K562 (cell line): ENCODE measurements at regions not wholly inside any gene's neighbourhood (a gene's known extent, or its start where the extent isn't known, plus 50 kb on each side); places are given as distances from the start of the nearest gene placed in this dataset.

Experiments
- CEBPG ChIP-seq, 3 experiments: fragments of 200-800 bp in 1 of 3; sonication (Bioruptor generic) in 1 of 3; sonication (generic) in 1 of 3; formaldehyde crosslinking in 1 of 3; IDR thresholded peaks in 2 of 3; conservative IDR thresholded peaks in 1 of 3; 2 replicates each; pipeline versions ENCODE4 v1.6.1 to v1.8.0; 2016 to 2022; ENCODE audit warnings: missing compliant biosample characterization in 2 of 3, missing genetic modification characterization in 2 of 3, mild to moderate bottlenecking in 1 of 3, missing genetic modification reagents in 1 of 3
- FOS ChIP-seq: IDR thresholded peaks from 3 replicates; pipeline ENCODE4 v1.6.1; 2011; ENCODE audit not compliant: insufficient read length; ENCODE audit errors: extremely low read depth
- GATAD2A ChIP-seq: fragments of 450-650 bp; IDR thresholded peaks from 2 replicates; pipeline ENCODE4 v1.6.1; 2017
- IRF2 ChIP-seq: sonication (generic); formaldehyde crosslinking; IDR thresholded peaks from 2 replicates; pipeline ENCODE4 v1.8.1; 2022; ENCODE audit warnings: mild to moderate bottlenecking, missing genetic modification reagents
- KAT2B ChIP-seq: IDR thresholded peaks from one replicate; pipeline ENCODE4 v1.6.1; 2012; ENCODE audit warnings: low read depth, mild to moderate bottlenecking, control low read depth, inconsistent platforms, low read length, moderate library complexity
- MAFG ChIP-seq: fragments of 450-650 bp; conservative IDR thresholded peaks from 2 replicates; pipeline ENCODE4 v1.6.1; 2016; ENCODE audit warnings: missing genetic modification characterization, missing compliant biosample characterization
- ZFP36 ChIP-seq: fragments of 150-350 bp; IDR thresholded peaks from 2 replicates; pipeline ENCODE4 v1.6.1; 2018; ENCODE audit warnings: low read length, low read depth; ENCODE audit not compliant: partially characterized antibody
- TF ChIP-seq, protein P1 (sequence below): sonication (generic); formaldehyde crosslinking; IDR thresholded peaks from 2 replicates; pipeline ENCODE4 v1.8.0; 2023; ENCODE audit warnings: missing genetic modification reagents, mild to moderate bottlenecking, borderline replicate concordance
- TF ChIP-seq, protein P2 (sequence below): fragments of 250-450 bp; sonication (Bioruptor Pico); IDR thresholded peaks from 2 replicates; pipeline ENCODE4 v1.8.0; 2021; ENCODE audit warnings: borderline replicate concordance, mild to moderate bottlenecking, moderate library complexity; ENCODE audit not compliant: poor library complexity, severe bottlenecking
- TF ChIP-seq, protein P3 (sequence below): IDR thresholded peaks from 2 replicates; pipeline ENCODE4 v1.6.1; 2014; ENCODE audit warnings: antibody characterized with exemption
- TF ChIP-seq, protein P4 (sequence below): sonication (generic); formaldehyde crosslinking; IDR thresholded peaks from 2 replicates; pipeline ENCODE4 v1.8.0; 2022; ENCODE audit warnings: mild to moderate bottlenecking, low read depth, missing genetic modification reagents

- TF ChIP-seq, protein P1, sequence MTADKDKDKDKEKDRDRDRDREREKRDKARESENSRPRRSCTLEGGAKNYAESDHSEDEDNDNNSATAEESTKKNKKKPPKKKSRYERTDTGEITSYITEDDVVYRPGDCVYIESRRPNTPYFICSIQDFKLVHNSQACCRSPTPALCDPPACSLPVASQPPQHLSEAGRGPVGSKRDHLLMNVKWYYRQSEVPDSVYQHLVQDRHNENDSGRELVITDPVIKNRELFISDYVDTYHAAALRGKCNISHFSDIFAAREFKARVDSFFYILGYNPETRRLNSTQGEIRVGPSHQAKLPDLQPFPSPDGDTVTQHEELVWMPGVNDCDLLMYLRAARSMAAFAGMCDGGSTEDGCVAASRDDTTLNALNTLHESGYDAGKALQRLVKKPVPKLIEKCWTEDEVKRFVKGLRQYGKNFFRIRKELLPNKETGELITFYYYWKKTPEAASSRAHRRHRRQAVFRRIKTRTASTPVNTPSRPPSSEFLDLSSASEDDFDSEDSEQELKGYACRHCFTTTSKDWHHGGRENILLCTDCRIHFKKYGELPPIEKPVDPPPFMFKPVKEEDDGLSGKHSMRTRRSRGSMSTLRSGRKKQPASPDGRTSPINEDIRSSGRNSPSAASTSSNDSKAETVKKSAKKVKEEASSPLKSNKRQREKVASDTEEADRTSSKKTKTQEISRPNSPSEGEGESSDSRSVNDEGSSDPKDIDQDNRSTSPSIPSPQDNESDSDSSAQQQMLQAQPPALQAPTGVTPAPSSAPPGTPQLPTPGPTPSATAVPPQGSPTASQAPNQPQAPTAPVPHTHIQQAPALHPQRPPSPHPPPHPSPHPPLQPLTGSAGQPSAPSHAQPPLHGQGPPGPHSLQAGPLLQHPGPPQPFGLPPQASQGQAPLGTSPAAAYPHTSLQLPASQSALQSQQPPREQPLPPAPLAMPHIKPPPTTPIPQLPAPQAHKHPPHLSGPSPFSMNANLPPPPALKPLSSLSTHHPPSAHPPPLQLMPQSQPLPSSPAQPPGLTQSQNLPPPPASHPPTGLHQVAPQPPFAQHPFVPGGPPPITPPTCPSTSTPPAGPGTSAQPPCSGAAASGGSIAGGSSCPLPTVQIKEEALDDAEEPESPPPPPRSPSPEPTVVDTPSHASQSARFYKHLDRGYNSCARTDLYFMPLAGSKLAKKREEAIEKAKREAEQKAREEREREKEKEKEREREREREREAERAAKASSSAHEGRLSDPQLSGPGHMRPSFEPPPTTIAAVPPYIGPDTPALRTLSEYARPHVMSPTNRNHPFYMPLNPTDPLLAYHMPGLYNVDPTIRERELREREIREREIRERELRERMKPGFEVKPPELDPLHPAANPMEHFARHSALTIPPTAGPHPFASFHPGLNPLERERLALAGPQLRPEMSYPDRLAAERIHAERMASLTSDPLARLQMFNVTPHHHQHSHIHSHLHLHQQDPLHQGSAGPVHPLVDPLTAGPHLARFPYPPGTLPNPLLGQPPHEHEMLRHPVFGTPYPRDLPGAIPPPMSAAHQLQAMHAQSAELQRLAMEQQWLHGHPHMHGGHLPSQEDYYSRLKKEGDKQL (CRISPR knock-in tag) = no peak
- TF ChIP-seq, protein P2, sequence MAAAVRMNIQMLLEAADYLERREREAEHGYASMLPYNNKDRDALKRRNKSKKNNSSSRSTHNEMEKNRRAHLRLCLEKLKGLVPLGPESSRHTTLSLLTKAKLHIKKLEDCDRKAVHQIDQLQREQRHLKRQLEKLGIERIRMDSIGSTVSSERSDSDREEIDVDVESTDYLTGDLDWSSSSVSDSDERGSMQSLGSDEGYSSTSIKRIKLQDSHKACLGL = no peak
- peak; percentile 20 for TF ChIP-seq FOS
- TF ChIP-seq, protein P3, sequence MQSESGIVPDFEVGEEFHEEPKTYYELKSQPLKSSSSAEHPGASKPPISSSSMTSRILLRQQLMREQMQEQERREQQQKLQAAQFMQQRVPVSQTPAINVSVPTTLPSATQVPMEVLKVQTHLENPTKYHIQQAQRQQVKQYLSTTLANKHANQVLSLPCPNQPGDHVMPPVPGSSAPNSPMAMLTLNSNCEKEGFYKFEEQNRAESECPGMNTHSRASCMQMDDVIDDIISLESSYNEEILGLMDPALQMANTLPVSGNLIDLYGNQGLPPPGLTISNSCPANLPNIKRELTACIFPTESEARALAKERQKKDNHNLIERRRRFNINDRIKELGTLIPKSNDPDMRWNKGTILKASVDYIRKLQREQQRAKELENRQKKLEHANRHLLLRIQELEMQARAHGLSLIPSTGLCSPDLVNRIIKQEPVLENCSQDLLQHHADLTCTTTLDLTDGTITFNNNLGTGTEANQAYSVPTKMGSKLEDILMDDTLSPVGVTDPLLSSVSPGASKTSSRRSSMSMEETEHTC = no peak
- no peak for TF ChIP-seq KAT2B
- TF ChIP-seq MAFG = no peak
- no peak for TF ChIP-seq GATAD2A
- no peak for TF ChIP-seq CEBPG (CRISPR knock-in tag; IDR thresholded peaks at IDR 0.05)
- no peak for TF ChIP-seq CEBPG (tag; conservative IDR thresholded peaks at IDR 0.05 in 1 of 2, IDR thresholded peaks at IDR 0.05 in 1 of 2)
- no peak for TF ChIP-seq IRF2 (CRISPR knock-in tag)
- TF ChIP-seq ZFP36 = no peak
- TF ChIP-seq, protein P4, sequence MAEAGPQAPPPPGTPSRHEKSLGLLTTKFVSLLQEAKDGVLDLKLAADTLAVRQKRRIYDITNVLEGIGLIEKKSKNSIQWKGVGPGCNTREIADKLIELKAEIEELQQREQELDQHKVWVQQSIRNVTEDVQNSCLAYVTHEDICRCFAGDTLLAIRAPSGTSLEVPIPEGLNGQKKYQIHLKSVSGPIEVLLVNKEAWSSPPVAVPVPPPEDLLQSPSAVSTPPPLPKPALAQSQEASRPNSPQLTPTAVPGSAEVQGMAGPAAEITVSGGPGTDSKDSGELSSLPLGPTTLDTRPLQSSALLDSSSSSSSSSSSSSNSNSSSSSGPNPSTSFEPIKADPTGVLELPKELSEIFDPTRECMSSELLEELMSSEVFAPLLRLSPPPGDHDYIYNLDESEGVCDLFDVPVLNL (CRISPR knock-in tag) = peak; percentile 67; the same call in 1 of the 2 replicates
These were observed 68.1 kb upstream of the CDK6 start (continued) for GRCh38 chr7:92904244-92905131.
